Loucy (cell line): ENCODE measurements at regions not wholly inside any gene's neighbourhood (a gene's known extent, or its start where the extent isn't known, plus 50 kb on each side); places are given as distances from the start of the nearest gene placed in this dataset.
A peak's percentile ranks its signal among the peaks of the same experiment; 100 is the strongest.

ENCODE experiments used
- CTCF ChIP-seq: fragments of 200-600 bp; sonication (generic); conservative IDR thresholded peaks from 2 replicates; pipeline ENCODE4 v1.5.1; 2014; ENCODE audit warnings: mild to moderate bottlenecking, antibody characterized with exemption, low read length
- EZH2phosphoT487 ChIP-seq: fragments of 200-600 bp; IDR thresholded peaks from 2 replicates; pipeline ENCODE4 v1.6.1; 2018; ENCODE audit warnings: antibody characterized with exemption, mild to moderate bottlenecking, moderate library complexity, borderline replicate concordance

GRCh38 chr14:38867561-38868150 lies 235.4 kb downstream of the SEC23A start:
- TF ChIP-seq CTCF (peak; percentile 89), EZH2phosphoT487 (no peak)
